ENCODE measurements at regions not wholly inside any gene's neighbourhood (a gene's known extent, or its start where the extent isn't known, plus 50 kb on each side); places are given as distances from the start of the nearest gene placed in this dataset.

- H3K4me3 ChIP-seq (ENCODE audit: low read depth, low read length): no peak overlapping the region
- in situ Hi-C loops (cut with HindIII; ENCODE audit: low sequenced_read_pairs): no loop called here
- DNase-seq (ENCODE audit: low read depth, low spot score): no peak
- no peak for TF ChIP-seq CTCF (IDR thresholded peaks at IDR 0.05; ENCODE audit: low read depth, low read length)
Measured at GRCh38 chr12:69141074-69141473, 98.3 kb upstream of the CPSF6 start.

GRCh38 chr12:69149270-69149669 is 90.1 kb upstream of the CPSF6 start:
- in situ Hi-C loops (cut with HindIII; ENCODE audit: low sequenced_read_pairs): no loop called here
- DNase-seq (ENCODE audit: low read depth, low spot score): no peak
- no peak for TF ChIP-seq CTCF (IDR thresholded peaks at IDR 0.05; ENCODE audit: low read depth, low read length)
- no peak overlapping the region for H3K4me3 ChIP-seq (ENCODE audit: low read depth, low read length)

- no peak for DNase-seq (ENCODE audit: low read depth, low spot score)
- no peak overlapping the region for H3K4me3 ChIP-seq (ENCODE audit: low read depth, low read length)
- no peak for TF ChIP-seq CTCF (IDR thresholded peaks at IDR 0.05; ENCODE audit: low read depth, low read length)
- in situ Hi-C loops (cut with HindIII; ENCODE audit: low sequenced_read_pairs): no loop called here
Measured at GRCh38 chr12:69150083-69150795, 89.1 kb upstream of the CPSF6 start.

GRCh38 chr12:69150796-69151127 is 88.6 kb upstream of the CPSF6 start:
- TF ChIP-seq CTCF (IDR thresholded peaks at IDR 0.05; ENCODE audit: low read depth, low read length): no peak
- DNase-seq (ENCODE audit: low read depth, low spot score): no peak
- no peak overlapping the region for H3K4me3 ChIP-seq (ENCODE audit: low read depth, low read length)
- in situ Hi-C loops (cut with HindIII; ENCODE audit: low sequenced_read_pairs): no loop called here

- DNase-seq (ENCODE audit: low read depth, low spot score): peak; percentile 72
- in situ Hi-C loops (cut with HindIII; ENCODE audit: low sequenced_read_pairs): no loop called here
- no peak overlapping the region for H3K4me3 ChIP-seq (ENCODE audit: low read depth, low read length)
- TF ChIP-seq CTCF (IDR thresholded peaks at IDR 0.05; ENCODE audit: low read depth, low read length): no peak
Measured at GRCh38 chr12:69151254-69151764, 88.1 kb upstream of the CPSF6 start.

GRCh38 chr12:69154585-69155363 is 84.6 kb upstream of the CPSF6 start:
- no peak overlapping the region for H3K4me3 ChIP-seq (ENCODE audit: low read depth, low read length)
- DNase-seq (ENCODE audit: low read depth, low spot score): peak; percentile 52
- in situ Hi-C loops (cut with HindIII; ENCODE audit: low sequenced_read_pairs): no loop called here
- peak; percentile 95 for TF ChIP-seq CTCF (IDR thresholded peaks at IDR 0.05; ENCODE audit: low read depth, low read length)

Measured in astrocyte of the spinal cord (primary cell).